ENCODE measurements at regions not wholly inside any gene's neighbourhood (a gene's known extent, or its start where the extent isn't known, plus 50 kb on each side); places are given as distances from the start of the nearest gene placed in this dataset.

GRCh38 chr3:159187706-159188105, 385.9 kb downstream of the MFSD1 start:
- 68 to 71% methylated on average over 6 of the region's 6 CpGs for WGBS, 2 donors
- peak in 1 of 8 donors; percentile 9 for ATAC-seq
- peaks cover 0 to 9% (median 5%) of the 10 kb centered on the region in 9 donors for H3K4me1 ChIP-seq
- no peaks in the 10 kb centered on the region for H3K9me3 ChIP-seq
- TF ChIP-seq, protein P1, sequence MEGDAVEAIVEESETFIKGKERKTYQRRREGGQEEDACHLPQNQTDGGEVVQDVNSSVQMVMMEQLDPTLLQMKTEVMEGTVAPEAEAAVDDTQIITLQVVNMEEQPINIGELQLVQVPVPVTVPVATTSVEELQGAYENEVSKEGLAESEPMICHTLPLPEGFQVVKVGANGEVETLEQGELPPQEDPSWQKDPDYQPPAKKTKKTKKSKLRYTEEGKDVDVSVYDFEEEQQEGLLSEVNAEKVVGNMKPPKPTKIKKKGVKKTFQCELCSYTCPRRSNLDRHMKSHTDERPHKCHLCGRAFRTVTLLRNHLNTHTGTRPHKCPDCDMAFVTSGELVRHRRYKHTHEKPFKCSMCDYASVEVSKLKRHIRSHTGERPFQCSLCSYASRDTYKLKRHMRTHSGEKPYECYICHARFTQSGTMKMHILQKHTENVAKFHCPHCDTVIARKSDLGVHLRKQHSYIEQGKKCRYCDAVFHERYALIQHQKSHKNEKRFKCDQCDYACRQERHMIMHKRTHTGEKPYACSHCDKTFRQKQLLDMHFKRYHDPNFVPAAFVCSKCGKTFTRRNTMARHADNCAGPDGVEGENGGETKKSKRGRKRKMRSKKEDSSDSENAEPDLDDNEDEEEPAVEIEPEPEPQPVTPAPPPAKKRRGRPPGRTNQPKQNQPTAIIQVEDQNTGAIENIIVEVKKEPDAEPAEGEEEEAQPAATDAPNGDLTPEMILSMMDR (IDR thresholded peaks at IDR 0.05), result no peak
- H3K27me3 ChIP-seq, result no peaks in the 10 kb centered on the region
- no peak for DNase-seq
- H3K36me3 ChIP-seq, result no peaks in the 10 kb centered on the region
- intact Hi-C loops (cut with DNase I), result no loop called here
- no peak overlapping the region for H3K27ac ChIP-seq
- H3K4me3 ChIP-seq, result no peak overlapping the region

GRCh38 chr3:159189994-159190669, 388.3 kb downstream of the MFSD1 start:
- H3K27me3 ChIP-seq, result no peaks in the 10 kb centered on the region
- no peak for DNase-seq
- no peak overlapping the region for H3K4me3 ChIP-seq
- H3K36me3 ChIP-seq, result no peaks in the 10 kb centered on the region
- intact Hi-C loops (cut with DNase I), result no loop called here
- peaks cover 0 to 9% (median 5%) of the 10 kb centered on the region in 9 donors for H3K4me1 ChIP-seq
- no peak overlapping the region for H3K27ac ChIP-seq
- 67 to 71% methylated on average over 4 of the region's 4 CpGs for WGBS, 2 donors
- ATAC-seq, result no peak
- TF ChIP-seq, protein P1 (IDR thresholded peaks at IDR 0.05), result no peak
- H3K9me3 ChIP-seq, result no peaks in the 10 kb centered on the region

DNA sequence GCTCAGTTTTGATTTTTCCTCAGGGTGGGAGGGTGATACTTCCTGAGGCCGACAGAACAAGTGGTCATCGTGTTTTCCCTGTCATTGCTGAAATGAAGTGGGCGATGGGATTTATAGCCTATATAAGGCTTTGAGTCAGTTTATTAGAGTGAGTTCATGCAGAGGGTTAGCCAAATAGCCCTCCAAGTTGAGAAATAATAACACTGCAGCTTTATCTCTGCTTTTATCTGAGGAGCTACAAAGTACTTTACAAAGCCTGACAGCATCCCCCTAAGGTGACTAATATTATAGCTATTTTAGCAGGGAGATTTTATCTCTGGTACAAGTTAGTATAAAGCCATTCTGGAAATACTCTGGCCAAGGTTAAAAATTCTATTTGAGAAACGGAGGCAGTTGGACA, 389.6 kb downstream of the MFSD1 start:
- intact Hi-C loops (cut with DNase I), result no loop called here
- no peak for DNase-seq
- no peaks in the 10 kb centered on the region for H3K27me3 ChIP-seq
- H3K27ac ChIP-seq, result no peak overlapping the region
- no peaks in the 10 kb centered on the region for H3K9me3 ChIP-seq
- WGBS, 2 donors, result 81 to 84% methylated on average over 4 of the region's 4 CpGs
- ATAC-seq, result no peak
- no peaks in the 10 kb centered on the region for H3K36me3 ChIP-seq
- H3K4me3 ChIP-seq, result no peak overlapping the region
- H3K4me1 ChIP-seq, result peaks cover 0 to 8% (median 5%) of the 10 kb centered on the region in 9 donors
- TF ChIP-seq, protein P1 (IDR thresholded peaks at IDR 0.05), result no peak

- Histone ChIP-seq H3K36me3 (no peaks in the 10 kb centered on the region), H3K27me3 (no peaks in the 10 kb centered on the region), H3K9me3 (peaks cover 0 to 20% (median 7%) of the 10 kb centered on the region in 11 donors), H3K27ac (no peak overlapping the region), H3K4me3 (no peak overlapping the region), H3K4me1 (no peaks in the 10 kb centered on the region)
- DNase-seq, result no peak
- TF ChIP-seq, protein P1 (IDR thresholded peaks at IDR 0.05), result no peak
- intact Hi-C loops (cut with DNase I), result no loop called here
- 87 to 92% methylated on average over 1 of the region's 1 CpG for WGBS, 2 donors
- no peak for ATAC-seq
Measured at GRCh38 chr3:159196359-159196758, 394.5 kb downstream of the MFSD1 start.
